Epidermal melanocyte (primary cell): ENCODE measurements at regions not wholly inside any gene's neighbourhood (a gene's known extent, or its start where the extent isn't known, plus 50 kb on each side); places are given as distances from the start of the nearest gene placed in this dataset.

Source experiments
- DNase-seq: peaks from one replicate; pipeline ENCODE4 v3.0.0; 2011; ENCODE audit warnings: low spot score; ENCODE audit not compliant: insufficient read length

GRCh38 chr5:61823065-61823464 lies 482.9 kb upstream of the KIF2A start:
- no peak for DNase-seq

DNA sequence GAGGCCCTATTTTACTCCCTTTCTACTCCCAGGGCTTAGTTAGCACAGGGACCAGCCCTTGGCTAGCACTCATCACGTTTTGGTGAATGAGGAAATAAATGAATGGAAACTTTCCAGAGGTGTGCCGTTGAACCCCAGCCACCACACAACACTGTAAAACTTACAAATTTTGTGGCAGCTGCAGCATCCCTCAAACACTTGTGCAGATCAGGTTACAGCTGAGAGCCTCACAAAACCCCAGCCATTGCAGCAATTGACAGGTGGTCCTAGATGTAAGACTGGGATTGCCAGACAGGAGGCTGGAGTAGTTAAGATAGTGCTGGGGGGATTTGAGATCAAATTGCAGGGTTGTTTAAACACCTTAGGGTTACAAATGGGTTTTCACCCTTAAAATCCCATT lies 482.2 kb upstream of the KIF2A start:
- no peak for DNase-seq

DNA sequence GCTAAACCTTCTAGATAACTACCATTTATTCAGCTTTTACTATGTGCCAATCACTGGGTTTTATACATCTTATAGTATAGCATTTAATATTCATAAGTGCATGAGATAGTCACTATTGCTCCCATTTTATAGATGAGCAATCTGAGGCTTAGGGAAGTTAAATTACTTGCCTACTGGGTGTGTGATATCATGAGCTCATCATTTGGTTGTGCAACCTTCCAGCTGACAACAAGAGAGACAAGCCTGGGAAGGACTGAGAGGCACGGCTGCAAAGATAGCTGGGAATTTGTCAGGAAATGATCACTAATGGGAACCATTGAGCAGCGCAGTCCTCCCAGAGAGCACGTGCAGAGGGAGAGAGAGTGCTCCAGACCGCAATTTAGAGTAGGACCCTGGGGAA lies 481.6 kb upstream of the KIF2A start:
- no peak for DNase-seq

DNA sequence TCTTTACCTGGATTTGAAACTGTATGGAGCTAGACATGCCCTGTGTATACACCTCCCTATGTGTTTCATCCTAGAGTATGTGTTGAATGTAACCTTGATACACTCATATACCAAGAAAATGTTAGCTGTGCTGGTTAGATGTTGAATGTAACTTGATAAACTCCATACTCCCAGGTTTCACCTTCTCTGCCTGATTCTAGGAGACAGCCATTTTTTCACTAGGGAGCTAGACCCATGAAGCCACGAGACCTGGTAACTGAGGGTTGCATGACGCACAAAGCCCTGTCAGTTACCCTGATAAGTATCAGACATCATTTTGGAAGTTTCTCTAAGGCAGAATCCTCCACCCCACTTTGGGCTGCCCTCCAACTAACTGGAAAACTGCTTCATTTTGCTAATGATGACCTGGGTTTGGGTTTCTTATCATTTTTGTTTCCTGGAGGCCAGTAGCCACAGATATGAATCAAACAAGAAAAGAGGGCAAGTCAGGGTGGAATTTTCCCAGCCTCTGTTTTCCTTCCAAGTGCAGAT lies 478.5 kb upstream of the KIF2A start:
- no peak for DNase-seq

- DNase-seq: no peak
These were observed 477.1 kb upstream of the KIF2A start for GRCh38 chr5:61828856-61829255.

- no peak for DNase-seq
These were observed 474.3 kb upstream of the KIF2A start for GRCh38 chr5:61831736-61832135.

DNA sequence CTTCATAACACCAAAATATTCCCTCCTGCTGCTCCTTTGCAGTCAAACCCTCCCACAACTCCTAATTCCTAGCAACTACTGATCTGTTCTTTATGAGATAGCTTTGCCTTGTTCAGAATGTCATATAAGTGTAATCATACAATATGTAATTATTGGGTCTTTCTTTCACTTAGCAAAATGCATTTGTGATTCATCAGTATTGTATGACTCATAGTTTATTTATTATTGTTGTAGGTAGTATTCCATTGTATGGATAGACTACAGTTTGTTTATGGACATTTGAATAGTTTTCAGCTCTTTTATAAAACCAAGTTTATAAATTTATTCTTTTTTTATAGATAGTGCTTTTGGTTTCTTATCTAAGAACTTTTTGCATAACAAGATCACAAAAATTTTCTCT lies 468.2 kb upstream of the KIF2A start:
- DNase-seq: no peak

DNA sequence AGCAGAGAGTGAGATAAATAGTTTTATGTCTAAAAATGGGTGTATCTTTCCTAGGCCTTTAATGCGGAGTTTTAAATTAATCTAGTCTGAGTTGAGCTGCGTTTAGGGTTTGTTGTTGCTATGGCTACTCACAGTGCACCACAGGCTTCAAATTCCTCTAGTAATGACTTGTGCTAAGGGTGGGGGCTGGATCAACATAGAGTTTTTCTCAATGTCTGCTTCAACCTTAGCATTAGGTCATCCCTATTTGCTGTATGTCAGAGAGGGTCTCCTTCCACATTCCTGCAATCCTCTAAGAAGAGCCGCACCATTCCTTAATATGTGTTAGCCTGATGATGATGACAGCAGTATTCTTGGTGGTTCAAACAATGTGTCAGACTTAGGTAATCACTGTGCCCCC lies 465.6 kb upstream of the KIF2A start:
- no peak for DNase-seq

DNA sequence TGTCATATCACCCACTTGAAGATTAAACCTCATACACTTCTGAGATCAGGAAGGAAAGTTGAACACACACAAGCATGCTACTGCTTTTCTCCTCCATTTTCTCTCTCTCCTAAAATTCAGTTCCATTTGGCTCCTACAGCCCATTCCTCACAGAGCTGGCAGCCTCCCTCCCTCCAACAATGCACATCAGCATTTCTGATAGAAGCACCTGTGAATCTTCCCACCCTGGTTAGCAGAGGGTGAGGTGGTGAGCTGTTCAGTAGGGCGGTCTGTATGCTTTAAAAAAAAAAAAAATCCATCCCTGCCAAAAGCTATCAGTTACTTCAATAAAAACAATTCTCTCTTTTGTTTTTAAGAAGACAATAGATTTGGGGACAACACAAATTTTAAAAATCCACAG lies 463.2 kb upstream of the KIF2A start:
- no peak for DNase-seq

DNA sequence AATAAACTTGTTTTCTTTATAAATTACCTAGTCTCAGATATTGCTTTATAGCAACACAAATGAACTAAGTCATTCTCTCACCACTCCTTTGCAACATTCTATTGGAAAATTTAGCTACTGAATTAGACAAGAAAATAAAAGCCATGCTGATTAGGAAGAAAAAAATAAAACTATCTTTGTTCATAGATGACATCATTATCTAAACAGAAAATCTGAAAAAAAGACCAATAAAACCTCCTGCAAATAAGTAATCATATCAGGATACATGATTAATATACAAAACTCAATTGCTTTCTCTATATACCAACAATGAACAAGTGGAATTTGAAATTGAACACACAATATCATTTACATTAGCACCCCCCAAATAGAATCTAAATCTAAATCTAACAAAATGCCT lies 455.3 kb upstream of the KIF2A start:
- no peak for DNase-seq

DNA sequence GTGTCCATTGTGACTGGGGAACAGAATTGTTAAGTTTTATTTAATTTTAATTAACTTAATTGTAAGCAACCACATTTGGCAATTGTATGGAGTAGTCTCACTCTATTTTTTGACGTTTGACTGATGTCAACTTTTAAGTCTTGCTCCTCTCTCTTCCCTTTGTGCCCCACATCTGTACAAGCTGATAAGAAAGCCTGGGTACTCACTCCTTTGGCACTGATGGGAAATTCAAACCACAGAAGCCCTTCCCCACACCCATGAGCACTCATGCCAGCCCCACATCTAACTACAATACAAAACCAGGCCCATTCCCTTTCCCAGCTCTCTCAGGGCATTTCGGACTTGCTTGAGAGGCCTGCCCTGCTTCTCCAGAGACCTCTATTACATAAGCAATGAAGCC lies 451.5 kb upstream of the KIF2A start:
- DNase-seq: no peak

GRCh38 chr5:61860978-61861377 lies 445.0 kb upstream of the KIF2A start:
- no peak for DNase-seq

GRCh38 chr5:61866930-61867329 lies 439.1 kb upstream of the KIF2A start:
- DNase-seq: no peak

- no peak for DNase-seq
These were observed 436.7 kb upstream of the KIF2A start for GRCh38 chr5:61869333-61869732.

DNA sequence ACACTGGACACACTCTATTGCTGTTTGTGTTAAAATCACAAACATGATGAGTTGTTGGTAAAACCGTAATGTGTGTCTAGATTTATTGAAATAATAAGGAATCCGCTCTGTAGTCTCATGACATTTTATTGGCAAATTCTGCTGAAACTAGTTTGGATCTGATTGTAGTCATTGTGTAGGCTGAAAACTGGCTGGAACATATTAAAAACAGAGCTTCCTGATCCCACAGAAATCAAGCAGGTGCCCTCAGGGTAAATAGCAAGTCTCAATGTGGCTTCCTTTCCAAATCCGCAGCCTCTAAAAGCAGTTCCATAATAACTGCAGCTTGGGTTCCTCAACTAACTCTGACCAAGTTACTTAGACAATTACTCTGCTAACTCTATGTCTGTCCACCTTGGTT lies 427.5 kb upstream of the KIF2A start:
- no peak for DNase-seq

GRCh38 chr5:61881821-61882487 lies 424.1 kb upstream of the KIF2A start:
- no peak for DNase-seq

DNA sequence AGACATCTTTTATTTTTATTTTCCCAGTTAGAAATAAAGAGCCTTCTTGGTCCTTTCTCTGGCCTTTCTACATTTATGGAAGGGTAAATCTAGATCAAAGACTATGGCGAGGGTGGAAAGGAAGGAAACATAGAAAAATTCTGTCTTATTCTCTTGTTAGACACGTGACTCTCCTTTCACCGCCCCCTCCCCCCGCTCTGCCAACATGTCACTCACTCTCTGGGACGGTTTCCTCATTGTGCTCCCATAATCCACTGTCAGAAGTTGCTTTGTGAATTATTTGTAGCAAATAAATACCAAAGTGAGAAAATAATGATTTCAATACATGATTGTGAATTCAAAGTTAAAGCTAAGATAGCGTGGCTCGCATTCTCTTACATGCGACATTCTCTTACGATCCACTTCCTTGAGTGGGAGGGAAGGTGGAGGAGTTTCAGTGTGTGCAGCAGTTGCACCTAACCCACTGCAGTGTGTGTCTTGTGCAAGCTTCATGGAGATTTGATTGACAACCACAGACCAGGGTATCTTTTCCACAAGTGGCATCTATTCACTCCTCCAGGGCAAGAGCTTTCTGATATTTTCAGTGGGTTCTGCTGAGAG lies 423.0 kb upstream of the KIF2A start:
- DNase-seq: no peak

GRCh38 chr5:61884252-61884855 lies 421.7 kb upstream of the KIF2A start:
- DNase-seq: no peak

GRCh38 chr5:61886214-61886613 lies 419.8 kb upstream of the KIF2A start:
- no peak for DNase-seq

GRCh38 chr5:61887271-61887670 lies 418.7 kb upstream of the KIF2A start:
- DNase-seq: no peak

- no peak for DNase-seq
These were observed 412.0 kb upstream of the KIF2A start for GRCh38 chr5:61894046-61894445.

GRCh38 chr5:61896811-61897210 lies 409.2 kb upstream of the KIF2A start:
- no peak for DNase-seq

DNA sequence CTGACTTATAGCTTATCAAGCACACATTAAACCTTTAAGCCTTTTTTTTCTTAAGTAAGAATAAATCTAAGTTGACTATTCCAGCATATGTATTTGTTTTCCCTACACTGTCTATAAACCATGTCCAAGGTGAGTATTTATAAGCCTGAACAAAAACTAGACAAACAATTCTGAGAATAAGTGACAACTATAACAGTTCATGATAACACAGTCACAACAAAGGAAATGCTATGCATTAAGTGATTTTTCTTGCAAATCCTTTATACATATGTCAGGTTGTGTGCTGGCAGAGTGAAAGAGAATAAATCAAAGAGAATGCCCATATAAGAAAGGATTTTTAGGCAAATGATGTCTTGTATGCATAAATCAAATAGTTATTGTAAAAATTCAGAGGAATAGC lies 408.8 kb upstream of the KIF2A start:
- DNase-seq: no peak
